Body of pancreas (tissue), 4 donors: ENCODE measurements at regions not wholly inside any gene's neighbourhood (a gene's known extent, or its start where the extent isn't known, plus 50 kb on each side); places are given as distances from the start of the nearest gene placed in this dataset.

ENCODE experiments used
- ATAC-seq: fragments of 150-250 bp; one replicate; pipeline ENCODE4 v1.9.1; 2016
- DNase-seq, 4 donors: peaks; one replicate each; pipeline ENCODE4 v3.0.0-alpha.2; 2019
- H3K27ac ChIP-seq, 4 donors: fragments of 200-600 bp; sonication (generic); 1 replicate in 3 of 4; 2 replicates in 1 of 4; pipeline versions ENCODE4 v1.5.1 to v1.6.1; 2016 to 2019; ENCODE audit warnings: mild to moderate bottlenecking in 1 of 4, mixed read lengths in 1 of 4, moderate library complexity in 1 of 4
- H3K27me3 ChIP-seq, 2 donors: fragments of 200-600 bp; sonication (generic); one replicate each; pipeline ENCODE4 v1.6.0; 2016; ENCODE audit warnings: mild to moderate bottlenecking in 1 of 2
- H3K36me3 ChIP-seq, 2 donors: fragments of 200-600 bp; sonication (generic); replicated peaks in 1 of 2; 2 replicates each; pipeline ENCODE4 v1.5.1; 2016; ENCODE audit warnings: low read depth in 2 of 2; ENCODE audit not compliant: insufficient read depth in 1 of 2
- H3K4me1 ChIP-seq: fragments of 200-600 bp; sonication (generic); one replicate; pipeline ENCODE4 v1.6.0; 2016
- H3K4me3 ChIP-seq, 2 donors: fragments of 200-600 bp; sonication (generic); 1 replicate in 1 of 2; 2 replicates in 1 of 2; pipeline ENCODE4 v1.5.1; 2016 to 2019
- H3K9me3 ChIP-seq, 3 donors: fragments of 200-600 bp; sonication (generic); 1 replicate in 2 of 3; 2 replicates in 1 of 3; pipeline ENCODE4 v1.5.1; 2016
- CTCF ChIP-seq, 7 experiments: fragments of 450-650 bp in 4 of 7; fragments of 200-600 bp in 3 of 7; sonication (generic) in 3 of 7; IDR thresholded peaks; one replicate each; pipeline ENCODE4 v1.5.1; 2016 to 2019; ENCODE audit warnings: antibody characterized with exemption in 7 of 7
- POLR2A ChIP-seq, 3 donors: fragments of 450-650 bp; IDR thresholded peaks; one replicate each; pipeline ENCODE4 v1.6.1; 2016; ENCODE audit warnings: antibody characterized with exemption in 3 of 3, mild to moderate bottlenecking in 2 of 3
- WGBS, 2 donors: methylation state at CpG; one replicate each; pipeline ENCODE4 v1.1.5; 2017; 5-methylcytosine and 5-hydroxymethylcytosine counted together
- intact Hi-C: fragments of 100-400 bp; cut with DNase I; formaldehyde crosslinking; loops from one replicate; pipeline ENCODE4 v1.15.1; 2023

- Histone ChIP-seq H3K4me3 (no peak overlapping the region), H3K4me1 (no peaks in the 10 kb centered on the region), H3K27me3 (no peaks in the 10 kb centered on the region), H3K27ac (no peak overlapping the region), H3K9me3 (no peaks in the 10 kb centered on the region), H3K36me3 (no peaks in the 10 kb centered on the region)
- no peak for DNase-seq
- 64 to 71% methylated on average over 4 of the region's 4 CpGs for WGBS, 2 donors
- intact Hi-C loops = no loop called here
- TF ChIP-seq POLR2A (IDR thresholded peaks at IDR 0.05) = no peak
- ATAC-seq = no peak
These were observed 156.2 kb upstream of the PTER start for GRCh38 chr10:16280595-16280994.

- 73 to 74% methylated on average over 7 of the region's 7 CpGs for WGBS, 2 donors
- ATAC-seq (no peak), DNase-seq (no peak)
- no peaks in the 10 kb centered on the region for H3K27me3 ChIP-seq
- intact Hi-C loops = no loop called here
- H3K36me3 ChIP-seq = no peaks in the 10 kb centered on the region
- no peaks in the 10 kb centered on the region for H3K9me3 ChIP-seq
- no peak overlapping the region for H3K4me3 ChIP-seq
- H3K27ac ChIP-seq = no peak overlapping the region
- TF ChIP-seq POLR2A (IDR thresholded peaks at IDR 0.05) = no peak
- TF ChIP-seq CTCF (IDR thresholded peaks at IDR 0.05) = no peak
- no peaks in the 10 kb centered on the region for H3K4me1 ChIP-seq
These were observed 144.4 kb upstream of the PTER start for GRCh38 chr10:16292366-16292765.

- Histone ChIP-seq H3K4me1 (no peaks in the 10 kb centered on the region), H3K4me3 (no peak overlapping the region), H3K9me3 (no peaks in the 10 kb centered on the region), H3K36me3 (no peaks in the 10 kb centered on the region), H3K27me3 (no peaks in the 10 kb centered on the region), H3K27ac (no peak overlapping the region)
- intact Hi-C loops = no loop called here
- no peak for TF ChIP-seq CTCF (IDR thresholded peaks at IDR 0.05)
- TF ChIP-seq POLR2A (IDR thresholded peaks at IDR 0.05) = no peak
- no peak for DNase-seq
- 44 to 64% methylated on average over 1 of the region's 1 CpG for WGBS, 2 donors
- no peak for ATAC-seq
These were observed 139.7 kb upstream of the PTER start for GRCh38 chr10:16297069-16297468.

GRCh38 chr10:16297642-16298041, 139.2 kb upstream of the PTER start:
- no peak overlapping the region for H3K27ac ChIP-seq
- WGBS, 2 donors = 48 to 49% methylated on average over 6 of the region's 6 CpGs
- H3K9me3 ChIP-seq = no peaks in the 10 kb centered on the region
- H3K4me1 ChIP-seq = no peaks in the 10 kb centered on the region
- no peak overlapping the region for H3K4me3 ChIP-seq
- TF ChIP-seq CTCF (IDR thresholded peaks at IDR 0.05) (no peak), POLR2A (IDR thresholded peaks at IDR 0.05) (no peak)
- H3K27me3 ChIP-seq = no peaks in the 10 kb centered on the region
- no peaks in the 10 kb centered on the region for H3K36me3 ChIP-seq
- intact Hi-C loops = no loop called here
- DNase-seq (no peak), ATAC-seq (no peak)

- no peaks in the 10 kb centered on the region for H3K36me3 ChIP-seq
- H3K9me3 ChIP-seq = no peaks in the 10 kb centered on the region
- TF ChIP-seq POLR2A (IDR thresholded peaks at IDR 0.05) (no peak), CTCF (IDR thresholded peaks at IDR 0.05) (no peak)
- H3K4me3 ChIP-seq = no peak overlapping the region
- H3K4me1 ChIP-seq = no peaks in the 10 kb centered on the region
- ATAC-seq = no peak
- WGBS, 2 donors = 51 to 70% methylated on average over 3 to 4 of the region's 4 CpGs
- no peaks in the 10 kb centered on the region for H3K27me3 ChIP-seq
- DNase-seq = no peak
- intact Hi-C loops = no loop called here
- no peak overlapping the region for H3K27ac ChIP-seq
These were observed 132.5 kb upstream of the PTER start for GRCh38 chr10:16304311-16304710.
